ENCODE measurements at regions not wholly inside any gene's neighbourhood (a gene's known extent, or its start where the extent isn't known, plus 50 kb on each side); places are given as distances from the start of the nearest gene placed in this dataset.

- WGBS, 2 donors = 94% methylated on average over 8 of the region's 8 CpGs
- Histone ChIP-seq H3K9me3 (ENCODE audit: control insufficient read depth in 2 of 2, insufficient read depth in 1 of 2, low read depth in 1 of 2, low read length in 1 of 2) (no peaks in the 10 kb centered on the region), H3K36me3 (ENCODE audit: control insufficient read depth in 2 of 2, insufficient read depth in 2 of 2, low read length in 1 of 2) (no peaks in the 10 kb centered on the region), H3K27ac (ENCODE audit: low read depth in 2 of 2, low read length in 1 of 2) (no peak overlapping the region), H3K4me1 (ENCODE audit: control insufficient read depth in 2 of 2, insufficient read depth in 2 of 2, low read length in 1 of 2) (no peaks in the 10 kb centered on the region), H3K27me3 (ENCODE audit: control insufficient read depth in 1 of 2, insufficient read depth in 2 of 2, low read length in 2 of 2) (no peaks in the 10 kb centered on the region), H3K4me3 (ENCODE audit: low read depth in 1 of 2, low read length in 2 of 2) (no peak overlapping the region)
These were observed 158.1 kb downstream of the ZIC5 start for GRCh38 chr13:99813336-99814095.

GRCh38 chr13:99812625-99813024, 158.9 kb downstream of the ZIC5 start:
- no peaks in the 10 kb centered on the region for H3K27me3 ChIP-seq (ENCODE audit: control insufficient read depth in 1 of 2, insufficient read depth in 2 of 2, low read length in 2 of 2)
- no peak overlapping the region for H3K4me3 ChIP-seq (ENCODE audit: low read depth in 1 of 2, low read length in 2 of 2)
- H3K27ac ChIP-seq (ENCODE audit: low read depth in 2 of 2, low read length in 1 of 2) = no peak overlapping the region
- H3K36me3 ChIP-seq (ENCODE audit: control insufficient read depth in 2 of 2, insufficient read depth in 2 of 2, low read length in 1 of 2) = no peaks in the 10 kb centered on the region
- H3K9me3 ChIP-seq (ENCODE audit: control insufficient read depth in 2 of 2, insufficient read depth in 1 of 2, low read depth in 1 of 2, low read length in 1 of 2) = no peaks in the 10 kb centered on the region
- H3K4me1 ChIP-seq (ENCODE audit: control insufficient read depth in 2 of 2, insufficient read depth in 2 of 2, low read length in 1 of 2) = no peaks in the 10 kb centered on the region
- WGBS, 2 donors = 88% methylated on average over 5 of the region's 5 CpGs

GRCh38 chr13:99811067-99811700, 160.4 kb downstream of the ZIC5 start:
- H3K27ac ChIP-seq (ENCODE audit: low read depth in 2 of 2, low read length in 1 of 2) = no peak overlapping the region
- H3K4me1 ChIP-seq (ENCODE audit: control insufficient read depth in 2 of 2, insufficient read depth in 2 of 2, low read length in 1 of 2) = no peaks in the 10 kb centered on the region
- H3K9me3 ChIP-seq (ENCODE audit: control insufficient read depth in 2 of 2, insufficient read depth in 1 of 2, low read depth in 1 of 2, low read length in 1 of 2) = no peaks in the 10 kb centered on the region
- H3K4me3 ChIP-seq (ENCODE audit: low read depth in 1 of 2, low read length in 2 of 2) = no peak overlapping the region
- H3K36me3 ChIP-seq (ENCODE audit: control insufficient read depth in 2 of 2, insufficient read depth in 2 of 2, low read length in 1 of 2) = no peaks in the 10 kb centered on the region
- no peaks in the 10 kb centered on the region for H3K27me3 ChIP-seq (ENCODE audit: control insufficient read depth in 1 of 2, insufficient read depth in 2 of 2, low read length in 2 of 2)
- 83 to 85% methylated on average over 7 of the region's 7 CpGs for WGBS, 2 donors

GRCh38 chr13:99809926-99810325, 161.6 kb downstream of the ZIC5 start:
- H3K27ac ChIP-seq (ENCODE audit: low read depth in 2 of 2, low read length in 1 of 2) = no peak overlapping the region
- no peaks in the 10 kb centered on the region for H3K36me3 ChIP-seq (ENCODE audit: control insufficient read depth in 2 of 2, insufficient read depth in 2 of 2, low read length in 1 of 2)
- WGBS, 2 donors = 79 to 87% methylated on average over 4 of the region's 4 CpGs
- no peaks in the 10 kb centered on the region for H3K4me1 ChIP-seq (ENCODE audit: control insufficient read depth in 2 of 2, insufficient read depth in 2 of 2, low read length in 1 of 2)
- no peaks in the 10 kb centered on the region for H3K9me3 ChIP-seq (ENCODE audit: control insufficient read depth in 2 of 2, insufficient read depth in 1 of 2, low read depth in 1 of 2, low read length in 1 of 2)
- no peak overlapping the region for H3K4me3 ChIP-seq (ENCODE audit: low read depth in 1 of 2, low read length in 2 of 2)
- H3K27me3 ChIP-seq (ENCODE audit: control insufficient read depth in 1 of 2, insufficient read depth in 2 of 2, low read length in 2 of 2) = no peaks in the 10 kb centered on the region

GRCh38 chr13:99809496-99809895, 162.1 kb downstream of the ZIC5 start:
- H3K4me3 ChIP-seq (ENCODE audit: low read depth in 1 of 2, low read length in 2 of 2) = no peak overlapping the region
- H3K27ac ChIP-seq (ENCODE audit: low read depth in 2 of 2, low read length in 1 of 2) = no peak overlapping the region
- no peaks in the 10 kb centered on the region for H3K36me3 ChIP-seq (ENCODE audit: control insufficient read depth in 2 of 2, insufficient read depth in 2 of 2, low read length in 1 of 2)
- H3K4me1 ChIP-seq (ENCODE audit: control insufficient read depth in 2 of 2, insufficient read depth in 2 of 2, low read length in 1 of 2) = no peaks in the 10 kb centered on the region
- 79 to 81% methylated on average over 8 of the region's 8 CpGs for WGBS, 2 donors
- H3K9me3 ChIP-seq (ENCODE audit: control insufficient read depth in 2 of 2, insufficient read depth in 1 of 2, low read depth in 1 of 2, low read length in 1 of 2) = no peaks in the 10 kb centered on the region
- no peaks in the 10 kb centered on the region for H3K27me3 ChIP-seq (ENCODE audit: control insufficient read depth in 1 of 2, insufficient read depth in 2 of 2, low read length in 2 of 2)

GRCh38 chr13:99808786-99809185, 162.8 kb downstream of the ZIC5 start:
- no peaks in the 10 kb centered on the region for H3K4me1 ChIP-seq (ENCODE audit: control insufficient read depth in 2 of 2, insufficient read depth in 2 of 2, low read length in 1 of 2)
- H3K27ac ChIP-seq (ENCODE audit: low read depth in 2 of 2, low read length in 1 of 2) = no peak overlapping the region
- no peaks in the 10 kb centered on the region for H3K36me3 ChIP-seq (ENCODE audit: control insufficient read depth in 2 of 2, insufficient read depth in 2 of 2, low read length in 1 of 2)
- no peak overlapping the region for H3K4me3 ChIP-seq (ENCODE audit: low read depth in 1 of 2, low read length in 2 of 2)
- H3K27me3 ChIP-seq (ENCODE audit: control insufficient read depth in 1 of 2, insufficient read depth in 2 of 2, low read length in 2 of 2) = no peaks in the 10 kb centered on the region
- no peaks in the 10 kb centered on the region for H3K9me3 ChIP-seq (ENCODE audit: control insufficient read depth in 2 of 2, insufficient read depth in 1 of 2, low read depth in 1 of 2, low read length in 1 of 2)
- WGBS, 2 donors = 30 to 31% methylated on average over 1 of the region's 1 CpG

GRCh38 chr13:99806671-99807070, 164.9 kb downstream of the ZIC5 start:
- 74 to 86% methylated on average over 4 of the region's 4 CpGs for WGBS, 2 donors
- no peaks in the 10 kb centered on the region for H3K4me1 ChIP-seq (ENCODE audit: control insufficient read depth in 2 of 2, insufficient read depth in 2 of 2, low read length in 1 of 2)
- H3K27ac ChIP-seq (ENCODE audit: low read depth in 2 of 2, low read length in 1 of 2) = no peak overlapping the region
- no peaks in the 10 kb centered on the region for H3K9me3 ChIP-seq (ENCODE audit: control insufficient read depth in 2 of 2, insufficient read depth in 1 of 2, low read depth in 1 of 2, low read length in 1 of 2)
- no peaks in the 10 kb centered on the region for H3K27me3 ChIP-seq (ENCODE audit: control insufficient read depth in 1 of 2, insufficient read depth in 2 of 2, low read length in 2 of 2)
- no peaks in the 10 kb centered on the region for H3K36me3 ChIP-seq (ENCODE audit: control insufficient read depth in 2 of 2, insufficient read depth in 2 of 2, low read length in 1 of 2)
- H3K4me3 ChIP-seq (ENCODE audit: low read depth in 1 of 2, low read length in 2 of 2) = no peak overlapping the region

- WGBS, 2 donors = 54 to 55% methylated on average over 7 of the region's 7 CpGs
- H3K27ac ChIP-seq (ENCODE audit: low read depth in 2 of 2, low read length in 1 of 2) = no peak overlapping the region
- H3K4me3 ChIP-seq (ENCODE audit: low read depth in 1 of 2, low read length in 2 of 2) = no peak overlapping the region
- no peaks in the 10 kb centered on the region for H3K27me3 ChIP-seq (ENCODE audit: control insufficient read depth in 1 of 2, insufficient read depth in 2 of 2, low read length in 2 of 2)
- H3K36me3 ChIP-seq (ENCODE audit: control insufficient read depth in 2 of 2, insufficient read depth in 2 of 2, low read length in 1 of 2) = no peaks in the 10 kb centered on the region
- H3K4me1 ChIP-seq (ENCODE audit: control insufficient read depth in 2 of 2, insufficient read depth in 2 of 2, low read length in 1 of 2) = no peaks in the 10 kb centered on the region
- no peaks in the 10 kb centered on the region for H3K9me3 ChIP-seq (ENCODE audit: control insufficient read depth in 2 of 2, insufficient read depth in 1 of 2, low read depth in 1 of 2, low read length in 1 of 2)
These were observed 166.2 kb downstream of the ZIC5 start for GRCh38 chr13:99805361-99805760.

GRCh38 chr13:99803141-99803540, 168.4 kb downstream of the ZIC5 start:
- Histone ChIP-seq H3K9me3 (ENCODE audit: control insufficient read depth in 2 of 2, insufficient read depth in 1 of 2, low read depth in 1 of 2, low read length in 1 of 2) (no peaks in the 10 kb centered on the region), H3K27me3 (ENCODE audit: control insufficient read depth in 1 of 2, insufficient read depth in 2 of 2, low read length in 2 of 2) (no peaks in the 10 kb centered on the region), H3K4me1 (ENCODE audit: control insufficient read depth in 2 of 2, insufficient read depth in 2 of 2, low read length in 1 of 2) (no peaks in the 10 kb centered on the region), H3K4me3 (ENCODE audit: low read depth in 1 of 2, low read length in 2 of 2) (no peak overlapping the region), H3K36me3 (ENCODE audit: control insufficient read depth in 2 of 2, insufficient read depth in 2 of 2, low read length in 1 of 2) (no peaks in the 10 kb centered on the region), H3K27ac (ENCODE audit: low read depth in 2 of 2, low read length in 1 of 2) (no peak overlapping the region)
- 92 to 93% methylated on average over 3 of the region's 3 CpGs for WGBS, 2 donors

GRCh38 chr13:99802416-99802815, 169.2 kb downstream of the ZIC5 start:
- no peak overlapping the region for H3K27ac ChIP-seq (ENCODE audit: low read depth in 2 of 2, low read length in 1 of 2)
- H3K4me1 ChIP-seq (ENCODE audit: control insufficient read depth in 2 of 2, insufficient read depth in 2 of 2, low read length in 1 of 2) = no peaks in the 10 kb centered on the region
- H3K9me3 ChIP-seq (ENCODE audit: control insufficient read depth in 2 of 2, insufficient read depth in 1 of 2, low read depth in 1 of 2, low read length in 1 of 2) = no peaks in the 10 kb centered on the region
- H3K27me3 ChIP-seq (ENCODE audit: control insufficient read depth in 1 of 2, insufficient read depth in 2 of 2, low read length in 2 of 2) = no peaks in the 10 kb centered on the region
- H3K36me3 ChIP-seq (ENCODE audit: control insufficient read depth in 2 of 2, insufficient read depth in 2 of 2, low read length in 1 of 2) = no peaks in the 10 kb centered on the region
- H3K4me3 ChIP-seq (ENCODE audit: low read depth in 1 of 2, low read length in 2 of 2) = no peak overlapping the region
